ENCODE measurements at regions not wholly inside any gene's neighbourhood (a gene's known extent, or its start where the extent isn't known, plus 50 kb on each side); places are given as distances from the start of the nearest gene placed in this dataset.

- no peak overlapping the region for H3K4me3 ChIP-seq
- no peaks in the 10 kb centered on the region for H3K4me1 ChIP-seq (ENCODE audit: low read depth)
- no peak overlapping the region for H3K27ac ChIP-seq
- no peaks in the 10 kb centered on the region for H3K9me3 ChIP-seq (ENCODE audit: low read depth)
- TF ChIP-seq CTCF (IDR thresholded peaks at IDR 0.05; ENCODE audit: low read depth, low read length): no peak
- no peaks in the 10 kb centered on the region for H3K27me3 ChIP-seq
- no peaks in the 10 kb centered on the region for H3K36me3 ChIP-seq
- no peak for DNase-seq (ENCODE audit: low read depth in 1 of 2, low spot score in 1 of 2)
Measured at GRCh38 chr6:120899932-120900331, 434.3 kb downstream of the TBC1D32 start.

- Histone ChIP-seq H3K27me3 (no peaks in the 10 kb centered on the region), H3K27ac (no peak overlapping the region), H3K36me3 (no peaks in the 10 kb centered on the region), H3K9me3 (ENCODE audit: low read depth) (no peaks in the 10 kb centered on the region), H3K4me3 (no peak overlapping the region), H3K4me1 (ENCODE audit: low read depth) (no peaks in the 10 kb centered on the region)
- DNase-seq (ENCODE audit: low read depth in 1 of 2, low spot score in 1 of 2): no peak
- TF ChIP-seq CTCF (IDR thresholded peaks at IDR 0.05; ENCODE audit: low read depth, low read length): no peak
Measured at GRCh38 chr6:120894077-120894476, 440.2 kb downstream of the TBC1D32 start.

- TF ChIP-seq CTCF (IDR thresholded peaks at IDR 0.05; ENCODE audit: low read depth, low read length): no peak
- DNase-seq (ENCODE audit: low read depth in 1 of 2, low spot score in 1 of 2): no peak
- Histone ChIP-seq H3K4me1 (ENCODE audit: low read depth) (no peaks in the 10 kb centered on the region), H3K36me3 (no peaks in the 10 kb centered on the region), H3K9me3 (ENCODE audit: low read depth) (no peaks in the 10 kb centered on the region), H3K27me3 (no peaks in the 10 kb centered on the region), H3K27ac (no peak overlapping the region), H3K4me3 (no peak overlapping the region)
Measured at GRCh38 chr6:120876931-120877330, 457.3 kb downstream of the TBC1D32 start.

- Histone ChIP-seq H3K27ac (no peak overlapping the region), H3K9me3 (ENCODE audit: low read depth) (no peaks in the 10 kb centered on the region), H3K27me3 (no peaks in the 10 kb centered on the region), H3K4me1 (ENCODE audit: low read depth) (no peaks in the 10 kb centered on the region), H3K36me3 (no peaks in the 10 kb centered on the region), H3K4me3 (no peak overlapping the region)
- no peak for TF ChIP-seq CTCF (IDR thresholded peaks at IDR 0.05; ENCODE audit: low read depth, low read length)
- DNase-seq (ENCODE audit: low read depth in 1 of 2, low spot score in 1 of 2): no peak
Measured at GRCh38 chr6:120876424-120876823, 457.9 kb downstream of the TBC1D32 start.

GRCh38 chr6:120875900-120876299 is 458.4 kb downstream of the TBC1D32 start:
- Histone ChIP-seq H3K4me3 (no peak overlapping the region), H3K27ac (no peak overlapping the region), H3K9me3 (ENCODE audit: low read depth) (no peaks in the 10 kb centered on the region), H3K27me3 (no peaks in the 10 kb centered on the region), H3K36me3 (no peaks in the 10 kb centered on the region), H3K4me1 (ENCODE audit: low read depth) (no peaks in the 10 kb centered on the region)
- TF ChIP-seq CTCF (IDR thresholded peaks at IDR 0.05; ENCODE audit: low read depth, low read length): no peak
- DNase-seq (ENCODE audit: low read depth in 1 of 2, low spot score in 1 of 2): no peak

GRCh38 chr6:120874422-120874821 is 459.9 kb downstream of the TBC1D32 start:
- no peak for DNase-seq (ENCODE audit: low read depth in 1 of 2, low spot score in 1 of 2)
- Histone ChIP-seq H3K9me3 (ENCODE audit: low read depth) (no peaks in the 10 kb centered on the region), H3K36me3 (no peaks in the 10 kb centered on the region), H3K27ac (no peak overlapping the region), H3K4me3 (no peak overlapping the region), H3K27me3 (no peaks in the 10 kb centered on the region), H3K4me1 (ENCODE audit: low read depth) (no peaks in the 10 kb centered on the region)
- TF ChIP-seq CTCF (IDR thresholded peaks at IDR 0.05; ENCODE audit: low read depth, low read length): no peak

All from cardiac muscle cell (in vitro differentiated cells and primary cell).